A673 (cell line): ENCODE measurements at regions not wholly inside any gene's neighbourhood (a gene's known extent, or its start where the extent isn't known, plus 50 kb on each side); places are given as distances from the start of the nearest gene placed in this dataset.

Experiments
- EZH2 ChIP-seq: fragments of 200-600 bp; sonication (generic); IDR thresholded peaks from 2 replicates; pipeline ENCODE4 v1.6.1; 2017; ENCODE audit warnings: borderline replicate concordance, low read depth, mild to moderate bottlenecking, mixed read lengths, antibody characterized with exemption, low read length; ENCODE audit not compliant: poor library complexity, severe bottlenecking
- TF ChIP-seq, protein P1 (sequence below): fragments of 300-800, 200-600 bp; sonication (generic); conservative IDR thresholded peaks from 2 replicates; pipeline ENCODE4 v1.5.1; 2017; ENCODE audit warnings: low read depth, mild to moderate bottlenecking, antibody characterized with exemption, low read length, moderate library complexity, mixed read lengths

DNA sequence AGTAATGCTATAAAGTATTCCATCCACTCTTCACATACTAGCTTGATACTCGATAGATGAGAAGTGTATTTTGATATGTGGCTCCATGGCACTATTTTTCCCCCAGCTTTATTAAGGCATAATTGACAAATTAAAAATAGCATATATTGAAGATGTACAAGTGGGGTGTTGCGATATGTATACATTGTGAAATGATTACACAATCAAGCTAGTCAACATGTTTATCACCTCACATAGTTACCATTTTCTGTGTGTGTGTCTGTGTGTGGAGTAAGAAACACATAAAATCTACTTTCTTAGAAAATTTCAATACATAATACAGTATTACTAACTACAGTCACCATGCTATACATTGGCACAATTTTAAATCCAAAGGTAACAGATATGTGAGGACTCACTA lies 82.5 kb upstream of the MYT1L start:
- TF ChIP-seq, protein P1, sequence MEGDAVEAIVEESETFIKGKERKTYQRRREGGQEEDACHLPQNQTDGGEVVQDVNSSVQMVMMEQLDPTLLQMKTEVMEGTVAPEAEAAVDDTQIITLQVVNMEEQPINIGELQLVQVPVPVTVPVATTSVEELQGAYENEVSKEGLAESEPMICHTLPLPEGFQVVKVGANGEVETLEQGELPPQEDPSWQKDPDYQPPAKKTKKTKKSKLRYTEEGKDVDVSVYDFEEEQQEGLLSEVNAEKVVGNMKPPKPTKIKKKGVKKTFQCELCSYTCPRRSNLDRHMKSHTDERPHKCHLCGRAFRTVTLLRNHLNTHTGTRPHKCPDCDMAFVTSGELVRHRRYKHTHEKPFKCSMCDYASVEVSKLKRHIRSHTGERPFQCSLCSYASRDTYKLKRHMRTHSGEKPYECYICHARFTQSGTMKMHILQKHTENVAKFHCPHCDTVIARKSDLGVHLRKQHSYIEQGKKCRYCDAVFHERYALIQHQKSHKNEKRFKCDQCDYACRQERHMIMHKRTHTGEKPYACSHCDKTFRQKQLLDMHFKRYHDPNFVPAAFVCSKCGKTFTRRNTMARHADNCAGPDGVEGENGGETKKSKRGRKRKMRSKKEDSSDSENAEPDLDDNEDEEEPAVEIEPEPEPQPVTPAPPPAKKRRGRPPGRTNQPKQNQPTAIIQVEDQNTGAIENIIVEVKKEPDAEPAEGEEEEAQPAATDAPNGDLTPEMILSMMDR: no peak
- TF ChIP-seq EZH2: no peak
